K562 (cell line): ENCODE measurements at regions not wholly inside any gene's neighbourhood (a gene's known extent, or its start where the extent isn't known, plus 50 kb on each side); places are given as distances from the start of the nearest gene placed in this dataset.

Experiments
- ATAC-seq: fragments of 200-7000 bp; cut with Tn5 transposase; 3 replicates; pipeline ENCODE4 v1.9.1; 2020; ENCODE audit warnings: moderate library complexity
- BruUV-seq: library from RNA; stranded (reverse); fragments of 400-500 nt; replicated peaks from 2 replicates; lab custom pipeline; 2021; lab: Mats Ljungman, UMichigan
- CTCF ChIA-PET: fragments of 300-600 bp; formaldehyde crosslinking; extraction: SDS; loops from one replicate; lab custom pipeline; 2021; ENCODE audit warnings: low intra/inter-chr PET ratio; lab: Yijun Ruan, JAX
- POLR2A ChIA-PET: fragments of 300-600, 350-650 bp; sonication (Branson Sonifier 250); formaldehyde crosslinking; extraction: SDS; loops from one replicate; lab custom pipeline; 2021; ENCODE audit warnings: antibody characterized with exemption, inconsistent platforms; lab: Yijun Ruan, JAX
- DNase-seq, 4 experiments: peaks; one replicate each; pipeline versions ENCODE4 v3.0.0 to v3.0.0-alpha.2; 2011 to 2018; ENCODE audit warnings: low spot score in 3 of 4, mixed read lengths in 3 of 4; ENCODE audit errors: extremely low read depth in 1 of 4
- FAIRE-seq: peaks from 2 replicates; lab custom pipeline; 2011; peaks lifted over from hg19 to GRCh38; lab: Jason Lieb, UNC
- H2AFZ ChIP-seq: 2 replicates; pipeline ENCODE4 v1.6.0; 2011; ENCODE audit warnings: low read depth, low read length, control low read depth, inconsistent platforms
- H3K27ac ChIP-seq: fragments of 200-600 bp; 3 replicates; pipeline ENCODE4 v1.8.0; 2011; ENCODE audit warnings: low read depth, mild to moderate bottlenecking, control low read depth, inconsistent platforms, low read length, moderate library complexity, mixed read lengths; ENCODE audit errors: extremely low read depth
- H3K27me3 ChIP-seq, 2 experiments: fragments of 300-600 bp in 1 of 2; 2 replicates in 1 of 2; 3 replicates in 1 of 2; pipeline versions ENCODE4 v1.6.0 to v1.8.0; 2011; ENCODE audit warnings: inconsistent platforms in 2 of 2, low read length in 2 of 2, mild to moderate bottlenecking in 1 of 2, mixed read lengths in 1 of 2, moderate library complexity in 1 of 2; ENCODE audit not compliant: control insufficient read depth in 2 of 2, insufficient read depth in 2 of 2
- H3K36me3 ChIP-seq: fragments of 300-600 bp; 3 replicates; pipeline ENCODE4 v1.8.0; 2011; ENCODE audit warnings: mild to moderate bottlenecking, low read length, inconsistent platforms; ENCODE audit not compliant: control insufficient read depth, insufficient read depth
- H3K4me1 ChIP-seq, 2 experiments: fragments of 200-600 bp in 1 of 2; replicated peaks in 1 of 2; 2 replicates in 1 of 2; 3 replicates in 1 of 2; pipeline versions ENCODE4 v1.5.1 to v1.8.0; 2011; ENCODE audit warnings: inconsistent platforms in 2 of 2, low read length in 2 of 2, mild to moderate bottlenecking in 1 of 2, mixed read lengths in 1 of 2, moderate library complexity in 1 of 2; ENCODE audit not compliant: control insufficient read depth in 2 of 2, insufficient read depth in 2 of 2
- H3K4me2 ChIP-seq: 2 replicates; pipeline ENCODE4 v1.6.1; 2011; ENCODE audit warnings: low read length, control low read depth, inconsistent platforms, mixed read lengths; ENCODE audit not compliant: insufficient read depth
- H3K4me3 ChIP-seq: fragments of 200-600 bp; sonication (generic), shearing (Covaris generic); 2 replicates; pipeline ENCODE4 v1.5.1; 2016; ENCODE audit warnings: control low read depth, inconsistent platforms
- H3K79me2 ChIP-seq: fragments of 200-600 bp; 3 replicates; pipeline ENCODE4 v1.8.0; 2011; ENCODE audit warnings: low read length, inconsistent platforms; ENCODE audit not compliant: control insufficient read depth, insufficient read depth
- H3K9ac ChIP-seq, 2 experiments: 2 replicates each; pipeline versions ENCODE4 v1.6.0 to v1.6.1; 2011; ENCODE audit warnings: low read depth in 2 of 2, low read length in 2 of 2, control low read depth in 1 of 2, inconsistent platforms in 1 of 2, mild to moderate bottlenecking in 1 of 2, mixed read lengths in 1 of 2; ENCODE audit not compliant: insufficient read depth in 1 of 2
- H3K9me1 ChIP-seq: one replicate; pipeline ENCODE4 v1.6.0; 2011; ENCODE audit warnings: inconsistent platforms, mild to moderate bottlenecking, low read length, moderate library complexity; ENCODE audit not compliant: control insufficient read depth, insufficient read depth
- H3K9me3 ChIP-seq: replicated peaks from 2 replicates; pipeline ENCODE4 v1.5.1; 2011; ENCODE audit warnings: low read depth, low read length, inconsistent platforms; ENCODE audit not compliant: control insufficient read depth, insufficient read depth
- H4K20me1 ChIP-seq: replicated peaks from 2 replicates; pipeline ENCODE4 v1.6.1; 2011; ENCODE audit warnings: low read length, inconsistent platforms, mixed read lengths; ENCODE audit not compliant: control insufficient read depth, insufficient read depth
- CCNT2 ChIP-seq: IDR thresholded peaks from 2 replicates; pipeline ENCODE4 v1.6.1; 2011; ENCODE audit warnings: borderline replicate concordance, low read depth, mild to moderate bottlenecking, moderate library complexity, mixed read lengths, low read length; ENCODE audit not compliant: insufficient read length; ENCODE audit errors: extremely low read depth
- MAFK ChIP-seq: IDR thresholded peaks from 2 replicates; pipeline ENCODE4 v1.6.1; 2011; ENCODE audit warnings: low read length, improper control_type of control experiment
- MECOM ChIP-seq: fragments of 250-450 bp; sonication (Bioruptor Pico); IDR thresholded peaks from 2 replicates; pipeline ENCODE4 v1.8.0; 2022; ENCODE audit warnings: inconsistent platforms
- MTA2 ChIP-seq: fragments of 450-650 bp; IDR thresholded peaks from 2 replicates; pipeline ENCODE4 v1.6.1; 2016; ENCODE audit warnings: low read depth
- NR2C1 ChIP-seq, 2 experiments: fragments of 450-650 bp; IDR thresholded peaks; 2 replicates each; pipeline ENCODE4 v1.6.1; 2017; ENCODE audit warnings: mild to moderate bottlenecking in 2 of 2, antibody characterized with exemption in 1 of 2, inconsistent platforms in 1 of 2, missing compliant biosample characterization in 1 of 2, missing genetic modification characterization in 1 of 2
- PPARD ChIP-seq: fragments of 250-450 bp; sonication (Bioruptor Pico); IDR thresholded peaks from 2 replicates; pipeline ENCODE4 v1.8.0; 2022; ENCODE audit warnings: inconsistent platforms, mild to moderate bottlenecking, moderate library complexity
- WHSC1 ChIP-seq: IDR thresholded peaks from one replicate; pipeline ENCODE4 v1.6.1; 2012; ENCODE audit warnings: low read length, control low read depth, inconsistent platforms
- ZNF253 ChIP-seq: fragments of 250-450 bp; sonication (Bioruptor Pico); conservative IDR thresholded peaks from 2 replicates; pipeline ENCODE4 v1.6.1; 2021; ENCODE audit warnings: mild to moderate bottlenecking
- ZNF274 ChIP-seq: IDR thresholded peaks from 2 replicates; pipeline ENCODE4 v1.6.1; 2011; ENCODE audit warnings: low read depth, mild to moderate bottlenecking, low read length, moderate library complexity, borderline replicate concordance
- ZNF384 ChIP-seq: IDR thresholded peaks from 2 replicates; pipeline ENCODE4 v1.6.1; 2012; ENCODE audit warnings: low read depth, low read length, improper control_type of control experiment
- WGBS: fragments of 100-300 bp; shearing (Covaris generic); methylation state at CpG from one replicate; pipeline ENCODE4 v1.1.6; 2016; ENCODE audit warnings: low coverage, mixed read lengths; ENCODE audit not compliant: insufficient coverage; ENCODE audit errors: missing lambda C conversion rate; 5-methylcytosine and 5-hydroxymethylcytosine counted together
- in situ Hi-C: fragments of 300-500 bp; cut with MboI; formaldehyde crosslinking; loops from 4 replicates; pipeline ENCODE4 v1.15.0; 2018; ENCODE audit warnings: inconsistent platforms, mixed read lengths
- intact Hi-C: fragments of 100-400 bp; cut with micrococcal nuclease; formaldehyde crosslinking; loops from 2 replicates; pipeline ENCODE4 v1.14.2; 2022
- TF ChIP-seq, protein P1 (sequence below): fragments of 200-800 bp; sonication (Bioruptor generic); IDR thresholded peaks from 2 replicates; pipeline ENCODE4 v1.6.1; 2016; ENCODE audit warnings: missing genetic modification characterization, missing compliant biosample characterization
- TF ChIP-seq, protein P2 (sequence below): fragments of 250-450 bp; sonication (Bioruptor Pico); IDR thresholded peaks from 2 replicates; pipeline ENCODE4 v1.5.0; 2021
- TF ChIP-seq, protein P3 (sequence below): IDR thresholded peaks from 2 replicates; pipeline ENCODE4 v1.6.1; 2011; ENCODE audit warnings: borderline replicate concordance, low read depth, mild to moderate bottlenecking, moderate library complexity, low read length; ENCODE audit not compliant: insufficient read depth, poor library complexity, severe bottlenecking
- TF ChIP-seq, protein P4 (sequence below): fragments of 450-650 bp; IDR thresholded peaks from 2 replicates; pipeline ENCODE4 v1.6.1; 2017; ENCODE audit warnings: antibody characterized with exemption

DNA sequence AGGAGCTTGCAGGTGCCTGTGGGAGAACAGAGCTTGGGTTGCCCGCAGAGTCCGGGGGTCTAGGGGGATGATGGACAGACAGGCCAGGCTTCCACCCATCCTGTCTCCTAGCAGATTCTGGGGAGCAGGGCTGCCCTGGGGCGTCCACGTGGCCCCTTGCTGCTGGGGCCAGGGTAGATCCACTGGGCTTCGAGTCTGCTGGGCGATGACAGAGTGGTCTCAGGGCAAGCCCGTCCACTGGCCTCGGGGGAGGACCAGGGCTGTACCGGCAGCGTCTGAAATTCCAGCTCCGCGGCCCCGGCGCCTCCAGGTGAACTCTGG is 124.2 kb upstream of the IRX4 start:
- H3K79me2 ChIP-seq = no peaks in the 10 kb centered on the region
- H3K4me1 ChIP-seq = peaks cover 0 to 12% of the 10 kb centered on the region in 2 experiments; a peak in 2 of 5 replicates
- 8% methylated on average over 14 of the region's 14 CpGs for WGBS
- no peak overlapping the region for H3K4me3 ChIP-seq
- peaks cover 5% of the 10 kb centered on the region for H3K9me1 ChIP-seq
- no peaks in the 10 kb centered on the region for H3K36me3 ChIP-seq
- FAIRE-seq = no peak
- ChIA-PET POLR2A (no interaction called here), CTCF (no interaction called here)
- H3K9me3 ChIP-seq = no peaks in the 10 kb centered on the region
- peaks cover 38 to 90% of the 10 kb centered on the region in 2 experiments for H3K27me3 ChIP-seq
- ATAC-seq = no peak
- no peak overlapping the region for H3K27ac ChIP-seq
- in situ Hi-C loops (no loop called here), intact Hi-C loops (no loop called here)
- no peak overlapping the region for H3K9ac ChIP-seq
- H4K20me1 ChIP-seq = peaks cover 23% of the 10 kb centered on the region
- BruUV-seq = no TSS peak
- H3K4me2 ChIP-seq = no peak overlapping the region
- DNase-seq = no peak
- no peak overlapping the region for H2AFZ ChIP-seq
- TF ChIP-seq ZNF253 (CRISPR knock-in tag) (no peak), MTA2 (no peak), MAFK (no peak), CCNT2 (no peak), WHSC1 (no peak), NR2C1 (IDR thresholded peaks at IDR 0.05) (no peak), NR2C1 (tag; IDR thresholded peaks at IDR 0.05) (no peak), ZNF384 (no peak), MECOM (CRISPR knock-in tag) (no peak), ZNF274 (no peak), PPARD (CRISPR knock-in tag) (no peak)
- TF ChIP-seq, protein P1, sequence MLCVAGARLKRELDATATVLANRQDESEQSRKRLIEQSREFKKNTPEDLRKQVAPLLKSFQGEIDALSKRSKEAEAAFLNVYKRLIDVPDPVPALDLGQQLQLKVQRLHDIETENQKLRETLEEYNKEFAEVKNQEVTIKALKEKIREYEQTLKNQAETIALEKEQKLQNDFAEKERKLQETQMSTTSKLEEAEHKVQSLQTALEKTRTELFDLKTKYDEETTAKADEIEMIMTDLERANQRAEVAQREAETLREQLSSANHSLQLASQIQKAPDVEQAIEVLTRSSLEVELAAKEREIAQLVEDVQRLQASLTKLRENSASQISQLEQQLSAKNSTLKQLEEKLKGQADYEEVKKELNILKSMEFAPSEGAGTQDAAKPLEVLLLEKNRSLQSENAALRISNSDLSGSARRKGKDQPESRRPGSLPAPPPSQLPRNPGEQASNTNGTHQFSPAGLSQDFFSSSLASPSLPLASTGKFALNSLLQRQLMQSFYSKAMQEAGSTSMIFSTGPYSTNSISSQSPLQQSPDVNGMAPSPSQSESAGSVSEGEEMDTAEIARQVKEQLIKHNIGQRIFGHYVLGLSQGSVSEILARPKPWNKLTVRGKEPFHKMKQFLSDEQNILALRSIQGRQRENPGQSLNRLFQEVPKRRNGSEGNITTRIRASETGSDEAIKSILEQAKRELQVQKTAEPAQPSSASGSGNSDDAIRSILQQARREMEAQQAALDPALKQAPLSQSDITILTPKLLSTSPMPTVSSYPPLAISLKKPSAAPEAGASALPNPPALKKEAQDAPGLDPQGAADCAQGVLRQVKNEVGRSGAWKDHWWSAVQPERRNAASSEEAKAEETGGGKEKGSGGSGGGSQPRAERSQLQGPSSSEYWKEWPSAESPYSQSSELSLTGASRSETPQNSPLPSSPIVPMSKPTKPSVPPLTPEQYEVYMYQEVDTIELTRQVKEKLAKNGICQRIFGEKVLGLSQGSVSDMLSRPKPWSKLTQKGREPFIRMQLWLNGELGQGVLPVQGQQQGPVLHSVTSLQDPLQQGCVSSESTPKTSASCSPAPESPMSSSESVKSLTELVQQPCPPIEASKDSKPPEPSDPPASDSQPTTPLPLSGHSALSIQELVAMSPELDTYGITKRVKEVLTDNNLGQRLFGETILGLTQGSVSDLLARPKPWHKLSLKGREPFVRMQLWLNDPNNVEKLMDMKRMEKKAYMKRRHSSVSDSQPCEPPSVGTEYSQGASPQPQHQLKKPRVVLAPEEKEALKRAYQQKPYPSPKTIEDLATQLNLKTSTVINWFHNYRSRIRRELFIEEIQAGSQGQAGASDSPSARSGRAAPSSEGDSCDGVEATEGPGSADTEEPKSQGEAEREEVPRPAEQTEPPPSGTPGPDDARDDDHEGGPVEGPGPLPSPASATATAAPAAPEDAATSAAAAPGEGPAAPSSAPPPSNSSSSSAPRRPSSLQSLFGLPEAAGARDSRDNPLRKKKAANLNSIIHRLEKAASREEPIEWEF (CRISPR knock-in tag) = no peak
- TF ChIP-seq, protein P2, sequence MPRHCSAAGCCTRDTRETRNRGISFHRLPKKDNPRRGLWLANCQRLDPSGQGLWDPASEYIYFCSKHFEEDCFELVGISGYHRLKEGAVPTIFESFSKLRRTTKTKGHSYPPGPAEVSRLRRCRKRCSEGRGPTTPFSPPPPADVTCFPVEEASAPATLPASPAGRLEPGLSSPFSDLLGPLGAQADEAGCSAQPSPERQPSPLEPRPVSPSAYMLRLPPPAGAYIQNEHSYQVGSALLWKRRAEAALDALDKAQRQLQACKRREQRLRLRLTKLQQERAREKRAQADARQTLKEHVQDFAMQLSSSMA = no peak
- TF ChIP-seq, protein P3, sequence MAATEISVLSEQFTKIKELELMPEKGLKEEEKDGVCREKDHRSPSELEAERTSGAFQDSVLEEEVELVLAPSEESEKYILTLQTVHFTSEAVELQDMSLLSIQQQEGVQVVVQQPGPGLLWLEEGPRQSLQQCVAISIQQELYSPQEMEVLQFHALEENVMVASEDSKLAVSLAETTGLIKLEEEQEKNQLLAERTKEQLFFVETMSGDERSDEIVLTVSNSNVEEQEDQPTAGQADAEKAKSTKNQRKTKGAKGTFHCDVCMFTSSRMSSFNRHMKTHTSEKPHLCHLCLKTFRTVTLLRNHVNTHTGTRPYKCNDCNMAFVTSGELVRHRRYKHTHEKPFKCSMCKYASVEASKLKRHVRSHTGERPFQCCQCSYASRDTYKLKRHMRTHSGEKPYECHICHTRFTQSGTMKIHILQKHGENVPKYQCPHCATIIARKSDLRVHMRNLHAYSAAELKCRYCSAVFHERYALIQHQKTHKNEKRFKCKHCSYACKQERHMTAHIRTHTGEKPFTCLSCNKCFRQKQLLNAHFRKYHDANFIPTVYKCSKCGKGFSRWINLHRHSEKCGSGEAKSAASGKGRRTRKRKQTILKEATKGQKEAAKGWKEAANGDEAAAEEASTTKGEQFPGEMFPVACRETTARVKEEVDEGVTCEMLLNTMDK = no peak
- TF ChIP-seq, protein P4, sequence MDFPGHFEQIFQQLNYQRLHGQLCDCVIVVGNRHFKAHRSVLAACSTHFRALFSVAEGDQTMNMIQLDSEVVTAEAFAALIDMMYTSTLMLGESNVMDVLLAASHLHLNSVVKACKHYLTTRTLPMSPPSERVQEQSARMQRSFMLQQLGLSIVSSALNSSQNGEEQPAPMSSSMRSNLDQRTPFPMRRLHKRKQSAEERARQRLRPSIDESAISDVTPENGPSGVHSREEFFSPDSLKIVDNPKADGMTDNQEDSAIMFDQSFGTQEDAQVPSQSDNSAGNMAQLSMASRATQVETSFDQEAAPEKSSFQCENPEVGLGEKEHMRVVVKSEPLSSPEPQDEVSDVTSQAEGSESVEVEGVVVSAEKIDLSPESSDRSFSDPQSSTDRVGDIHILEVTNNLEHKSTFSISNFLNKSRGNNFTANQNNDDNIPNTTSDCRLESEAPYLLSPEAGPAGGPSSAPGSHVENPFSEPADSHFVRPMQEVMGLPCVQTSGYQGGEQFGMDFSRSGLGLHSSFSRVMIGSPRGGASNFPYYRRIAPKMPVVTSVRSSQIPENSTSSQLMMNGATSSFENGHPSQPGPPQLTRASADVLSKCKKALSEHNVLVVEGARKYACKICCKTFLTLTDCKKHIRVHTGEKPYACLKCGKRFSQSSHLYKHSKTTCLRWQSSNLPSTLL = no peak
